Pancreas (tissue), 10 donors: ENCODE measurements at regions not wholly inside any gene's neighbourhood (a gene's known extent, or its start where the extent isn't known, plus 50 kb on each side); places are given as distances from the start of the nearest gene placed in this dataset.

ENCODE experiments used
- ATAC-seq, 4 donors: fragments of 200-7000 bp; cut with Tn5 transposase; one replicate each; pipeline versions ENCODE4 v1.8.0 to v1.9.1; 2020; ENCODE audit warnings: mild to moderate bottlenecking in 4 of 4, moderate library complexity in 4 of 4
- DNase-seq, 6 donors: peaks; one replicate each; pipeline ENCODE4 v3.0.0-alpha.2; 2020
- FAIRE-seq: peaks from 2 replicates; lab custom pipeline; 2012; peaks lifted over from hg19 to GRCh38; lab: Jason Lieb, UNC
- H3K27ac ChIP-seq, 4 donors: fragments of 200-600 bp; sonication (generic); 1 replicate in 3 of 4; 2 replicates in 1 of 4; pipeline versions ENCODE4 v1.5.0 to v1.8.0; 2020
- H3K27me3 ChIP-seq, 4 donors: fragments of 200-600 bp; one replicate each; pipeline ENCODE4 v1.8.0; 2021
- H3K36me3 ChIP-seq, 3 donors: fragments of 200-600 bp; sonication (generic) in 1 of 3; one replicate each; pipeline versions ENCODE4 v1.5.0 to v1.8.0; 2020 to 2021
- H3K4me1 ChIP-seq, 3 donors: fragments of 200-600 bp; one replicate each; pipeline ENCODE4 v1.8.0; 2021
- H3K4me3 ChIP-seq, 4 donors: fragments of 200-600 bp; sonication (generic) in 2 of 4; one replicate each; pipeline versions ENCODE4 v1.5.0 to v1.8.0; 2020 to 2021
- H3K9me3 ChIP-seq, 4 donors: fragments of 200-600 bp; one replicate each; pipeline ENCODE4 v1.8.0; 2021
- CTCF ChIP-seq, 4 donors: fragments of 200-600 bp; sonication (generic) in 3 of 4; IDR thresholded peaks; one replicate each; pipeline versions ENCODE4 v1.5.0 to v1.8.0; 2021; ENCODE audit warnings: antibody characterized with exemption in 4 of 4
- WGBS, 2 donors: extraction: QIAGEN DNeasy Blood & Tissue Kit; methylation state at CpG; one replicate each; pipeline ENCODE4 v1.1.7; 2013; 5-methylcytosine and 5-hydroxymethylcytosine counted together
- intact Hi-C, 3 donors: fragments of 100-400 bp; cut with DNase I; formaldehyde crosslinking; loops; one replicate each; pipeline versions ENCODE4 v1.11.1 to v1.14.2; 2022
- donor health status: healthy with polysubstance abuse.
- donor health status: DM: no; HTN: no; CAD: no; lungs with moderate emphysema.
- donor health status: DM: no; HTN: no; CAD: no.
- donor health status: control.
- donor health status: control.
- donor health status: Bipolar disorder and iron deficiency.
- donor health status: DM: yes; HTN: yes; CAD: no.
- donor health status: DM: no; HTN: no; CAD: no.
- donor health status: DM: no; HTN: no; CAD: no.
- donor health status: DM: yes; HTN: yes; CAD: no.

- no peaks in the 10 kb centered on the region for H3K36me3 ChIP-seq
- H3K4me1 ChIP-seq, result no peaks in the 10 kb centered on the region
- no peak overlapping the region for H3K4me3 ChIP-seq
- WGBS, 2 donors, result 50 to 59% methylated on average over 3 of the region's 3 CpGs
- H3K9me3 ChIP-seq, result no peaks in the 10 kb centered on the region
- intact Hi-C loops, result no loop called here
- no peak overlapping the region for H3K27ac ChIP-seq
- no peak for DNase-seq
- ATAC-seq, result no peak
- H3K27me3 ChIP-seq, result no peaks in the 10 kb centered on the region
- no peak for FAIRE-seq
- no peak for TF ChIP-seq CTCF (IDR thresholded peaks at IDR 0.05)
Observed at GRCh38 chr6:71720705-71721104, 165.6 kb upstream of the RIMS1 start.

- no peak for FAIRE-seq
- ATAC-seq, result no peak
- H3K4me1 ChIP-seq, result no peaks in the 10 kb centered on the region
Observed at GRCh38 chr6:71721642-71722041, 164.7 kb upstream of the RIMS1 start.

GRCh38 chr6:71722736-71723135 is 163.6 kb upstream of the RIMS1 start:
- no peak for TF ChIP-seq CTCF (IDR thresholded peaks at IDR 0.05)
- FAIRE-seq (no peak), ATAC-seq (no peak), DNase-seq (no peak)
- Histone ChIP-seq H3K9me3 (no peaks in the 10 kb centered on the region), H3K27ac (no peak overlapping the region), H3K27me3 (no peaks in the 10 kb centered on the region), H3K36me3 (no peaks in the 10 kb centered on the region), H3K4me1 (no peaks in the 10 kb centered on the region), H3K4me3 (no peak overlapping the region)
- intact Hi-C loops, result no loop called here
- WGBS, 2 donors, result 44 to 60% methylated on average over 2 of the region's 2 CpGs

More at GRCh38 chr6:71721642-71722041, 164.7 kb upstream of the RIMS1 start:
- Histone ChIP-seq H3K36me3 (no peaks in the 10 kb centered on the region), H3K27ac (no peak overlapping the region), H3K27me3 (no peaks in the 10 kb centered on the region), H3K4me3 (no peak overlapping the region), H3K9me3 (no peaks in the 10 kb centered on the region)
- no peak for DNase-seq
- TF ChIP-seq CTCF (IDR thresholded peaks at IDR 0.05), result no peak
- 36 to 57% methylated on average over 1 of the region's 1 CpG for WGBS, 2 donors
- intact Hi-C loops, result no loop called here

GRCh38 chr6:71724456-71725125 is 161.8 kb upstream of the RIMS1 start:
- Histone ChIP-seq H3K9me3 (no peaks in the 10 kb centered on the region), H3K27me3 (no peaks in the 10 kb centered on the region), H3K36me3 (no peaks in the 10 kb centered on the region), H3K4me3 (no peak overlapping the region), H3K27ac (no peak overlapping the region), H3K4me1 (no peaks in the 10 kb centered on the region)
- WGBS, 2 donors, result 47 to 59% methylated on average over 2 of the region's 2 CpGs
- no peak for ATAC-seq
- TF ChIP-seq CTCF (IDR thresholded peaks at IDR 0.05), result no peak
- FAIRE-seq, result no peak
- DNase-seq, result no peak
- intact Hi-C loops, result no loop called here

GRCh38 chr6:71725126-71725470 is 161.3 kb upstream of the RIMS1 start:
- Histone ChIP-seq H3K27me3 (no peaks in the 10 kb centered on the region), H3K4me3 (no peak overlapping the region), H3K4me1 (no peaks in the 10 kb centered on the region), H3K36me3 (no peaks in the 10 kb centered on the region), H3K9me3 (no peaks in the 10 kb centered on the region), H3K27ac (no peak overlapping the region)
- WGBS, 2 donors, result 79 to 85% methylated on average over 2 of the region's 2 CpGs
- DNase-seq (no peak), ATAC-seq (no peak), FAIRE-seq (no peak)
- intact Hi-C loops, result no loop called here
- TF ChIP-seq CTCF (IDR thresholded peaks at IDR 0.05), result no peak
